ENCODE measurements at regions not wholly inside any gene's neighbourhood (a gene's known extent, or its start where the extent isn't known, plus 50 kb on each side); places are given as distances from the start of the nearest gene placed in this dataset.
"Not testable (repeated sequence)": the region's sequence is repeated elsewhere in the genome, so short reads cannot be mapped to it uniquely, and the experiment has no call there.

DNA sequence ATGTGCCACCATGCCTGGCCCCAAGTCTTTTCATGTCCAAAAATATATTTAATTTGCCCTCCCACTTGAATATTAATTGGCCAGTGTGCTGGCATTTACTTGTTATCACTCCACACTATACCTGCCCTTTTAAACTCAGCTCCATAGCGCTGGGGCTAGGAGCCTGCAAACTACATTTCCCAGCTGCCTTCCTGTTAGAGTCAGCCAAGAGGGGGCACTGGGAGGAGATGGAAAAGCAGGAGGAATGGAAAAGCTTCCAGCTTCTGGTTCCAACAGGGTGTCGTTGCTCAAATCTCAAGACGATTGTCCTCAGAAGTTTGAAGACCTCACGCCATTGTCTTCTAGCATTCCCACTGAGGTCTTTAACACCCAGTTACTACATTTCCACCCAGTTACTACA is 315.5 kb downstream of the BCOR start:
- no peaks in the 10 kb centered on the region for H3K9me2 ChIP-seq (replicated peaks; ENCODE audit: insufficient read depth, low read length)
- H3K79me2 ChIP-seq (ENCODE audit: low read length): no peaks in the 10 kb centered on the region
- H3K4me1 ChIP-seq (ENCODE audit: low read length): no peaks in the 10 kb centered on the region
- no peak overlapping the region for H3K27ac ChIP-seq (ENCODE audit: low read length)
- no peak for DNase-seq
- no peak overlapping the region for H3K4me3 ChIP-seq (ENCODE audit: low read length)
- no peaks in the 10 kb centered on the region for H3K36me3 ChIP-seq (ENCODE audit: insufficient read depth, low read length)
- no peak overlapping the region for H2AFZ ChIP-seq (ENCODE audit: low read length)
- no peaks in the 10 kb centered on the region for H3K9me3 ChIP-seq (ENCODE audit: low read length)
- H3K27me3 ChIP-seq (ENCODE audit: low read length): no peaks in the 10 kb centered on the region
- no peak overlapping the region for H3K4me2 ChIP-seq (ENCODE audit: low read depth, low read length, poor library complexity, severe bottlenecking)
- no peaks in the 10 kb centered on the region for H4K20me1 ChIP-seq (ENCODE audit: insufficient read depth, low read depth, low read length)
- no peak overlapping the region for H3K9ac ChIP-seq (ENCODE audit: low read length)

DNA sequence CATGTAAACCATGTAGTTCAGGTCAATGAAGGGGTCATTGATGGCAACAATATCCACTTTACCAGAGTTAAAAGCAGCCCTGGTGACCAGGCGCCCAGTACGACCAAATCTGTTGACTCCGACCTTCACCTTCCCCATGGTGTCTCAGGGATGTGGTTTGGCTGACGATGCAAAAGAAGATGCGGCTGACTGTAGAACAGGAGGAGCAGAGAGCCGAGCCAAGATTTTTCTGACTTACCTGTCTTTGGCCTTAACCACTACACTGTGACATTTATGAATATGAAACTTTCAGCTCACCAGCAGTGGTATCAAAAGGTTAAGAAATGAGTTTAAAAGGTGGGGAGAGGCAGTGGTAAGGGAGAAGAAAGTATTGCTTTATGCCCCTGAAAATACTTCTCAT is 309.8 kb downstream of the BCOR start:
- H3K27me3 ChIP-seq (ENCODE audit: low read length): no peaks in the 10 kb centered on the region
- H3K36me3 ChIP-seq (ENCODE audit: insufficient read depth, low read length): no peaks in the 10 kb centered on the region
- H3K9me3 ChIP-seq (ENCODE audit: low read length): no peaks in the 10 kb centered on the region
- H2AFZ ChIP-seq (ENCODE audit: low read length): no peak overlapping the region
- H3K4me2 ChIP-seq (ENCODE audit: low read depth, low read length, poor library complexity, severe bottlenecking): no peak overlapping the region
- no peaks in the 10 kb centered on the region for H3K4me1 ChIP-seq (ENCODE audit: low read length)
- no peak overlapping the region for H3K4me3 ChIP-seq (ENCODE audit: low read length)
- no peaks in the 10 kb centered on the region for H3K9me2 ChIP-seq (replicated peaks; ENCODE audit: insufficient read depth, low read length)
- no peak for DNase-seq
- no peaks in the 10 kb centered on the region for H4K20me1 ChIP-seq (ENCODE audit: insufficient read depth, low read depth, low read length)
- H3K9ac ChIP-seq (ENCODE audit: low read length): no peak overlapping the region
- no peak overlapping the region for H3K27ac ChIP-seq (ENCODE audit: low read length)
- H3K79me2 ChIP-seq (ENCODE audit: low read length): no peaks in the 10 kb centered on the region

DNA sequence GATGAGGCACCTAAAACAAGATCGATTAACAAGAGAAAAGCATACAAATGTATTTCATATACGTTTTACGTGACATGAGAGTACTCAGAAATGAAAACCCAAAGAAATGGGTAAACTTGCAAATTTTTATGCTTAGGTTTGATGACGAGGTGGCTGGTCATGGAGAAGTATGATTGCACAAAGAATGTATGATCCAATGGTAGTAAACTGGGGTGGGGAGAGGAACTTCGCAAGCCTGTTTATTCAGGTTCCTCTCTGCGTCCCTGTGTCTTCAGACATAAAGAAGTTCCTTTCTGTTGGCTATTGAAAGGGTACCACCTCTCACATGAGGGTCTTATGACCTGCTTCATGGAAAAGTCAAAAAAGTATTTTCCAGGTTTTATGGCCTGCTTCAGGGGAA is 309.2 kb downstream of the BCOR start:
- no peaks in the 10 kb centered on the region for H3K36me3 ChIP-seq (ENCODE audit: insufficient read depth, low read length)
- no peak overlapping the region for H3K4me3 ChIP-seq (ENCODE audit: low read length)
- no peaks in the 10 kb centered on the region for H3K27me3 ChIP-seq (ENCODE audit: low read length)
- no peaks in the 10 kb centered on the region for H3K9me3 ChIP-seq (ENCODE audit: low read length)
- no peaks in the 10 kb centered on the region for H3K4me1 ChIP-seq (ENCODE audit: low read length)
- H3K4me2 ChIP-seq (ENCODE audit: low read depth, low read length, poor library complexity, severe bottlenecking): no peak overlapping the region
- no peaks in the 10 kb centered on the region for H4K20me1 ChIP-seq (ENCODE audit: insufficient read depth, low read depth, low read length)
- no peak overlapping the region for H3K27ac ChIP-seq (ENCODE audit: low read length)
- no peak overlapping the region for H2AFZ ChIP-seq (ENCODE audit: low read length)
- no peak for DNase-seq
- H3K79me2 ChIP-seq (ENCODE audit: low read length): no peaks in the 10 kb centered on the region
- no peak overlapping the region for H3K9ac ChIP-seq (ENCODE audit: low read length)
- no peaks in the 10 kb centered on the region for H3K9me2 ChIP-seq (replicated peaks; ENCODE audit: insufficient read depth, low read length)

DNA sequence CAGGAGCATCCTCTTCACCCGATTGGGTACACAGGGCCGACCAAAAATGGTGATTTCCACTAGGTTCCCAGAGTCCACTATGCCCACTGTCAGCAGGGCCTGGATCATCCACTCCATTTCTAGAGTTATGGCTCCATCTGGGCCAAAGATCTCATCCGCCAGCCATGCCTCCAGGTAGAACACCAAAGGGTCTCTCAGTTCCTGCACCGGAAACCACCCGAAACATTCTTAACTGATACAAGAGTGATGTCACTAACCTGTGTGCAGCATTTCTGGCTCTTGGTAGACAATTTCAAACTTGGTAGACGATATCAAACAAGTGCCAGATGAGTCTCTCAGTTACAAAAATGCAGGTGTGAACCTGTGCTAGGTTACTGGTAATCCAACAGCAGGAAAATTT is 306.1 kb downstream of the BCOR start:
- H3K9me3 ChIP-seq (ENCODE audit: low read length): no peaks in the 10 kb centered on the region
- H3K36me3 ChIP-seq (ENCODE audit: insufficient read depth, low read length): no peaks in the 10 kb centered on the region
- no peak overlapping the region for H3K27ac ChIP-seq (ENCODE audit: low read length)
- no peaks in the 10 kb centered on the region for H4K20me1 ChIP-seq (ENCODE audit: insufficient read depth, low read depth, low read length)
- H3K4me2 ChIP-seq (ENCODE audit: low read depth, low read length, poor library complexity, severe bottlenecking): no peak overlapping the region
- DNase-seq: no peak
- no peak overlapping the region for H2AFZ ChIP-seq (ENCODE audit: low read length)
- H3K27me3 ChIP-seq (ENCODE audit: low read length): no peaks in the 10 kb centered on the region
- H3K9me2 ChIP-seq (replicated peaks; ENCODE audit: insufficient read depth, low read length): no peaks in the 10 kb centered on the region
- no peak overlapping the region for H3K9ac ChIP-seq (ENCODE audit: low read length)
- no peak overlapping the region for H3K4me3 ChIP-seq (ENCODE audit: low read length)
- H3K79me2 ChIP-seq (ENCODE audit: low read length): no peaks in the 10 kb centered on the region
- H3K4me1 ChIP-seq (ENCODE audit: low read length): no peaks in the 10 kb centered on the region

DNA sequence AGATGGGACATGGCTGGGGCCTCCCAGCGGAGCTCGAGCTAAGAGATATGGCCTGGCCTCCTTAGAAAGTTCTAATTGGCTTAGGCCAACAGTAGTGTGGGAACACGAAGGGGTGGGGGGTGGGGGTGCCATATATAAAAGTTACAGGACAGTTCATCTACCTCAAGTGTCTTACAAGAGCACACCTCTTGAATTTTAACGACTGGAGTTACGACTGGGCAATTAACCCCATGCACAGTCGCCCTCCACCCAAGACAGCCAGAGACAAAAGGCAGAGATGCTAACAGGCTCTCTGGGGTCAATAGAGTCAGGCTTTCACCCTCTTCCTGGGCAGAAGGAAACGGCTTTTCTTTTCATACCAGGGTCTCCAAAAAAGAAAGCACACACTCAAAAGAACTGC is 302.2 kb downstream of the BCOR start:
- no peaks in the 10 kb centered on the region for H3K9me3 ChIP-seq (ENCODE audit: low read length)
- no peaks in the 10 kb centered on the region for H3K4me1 ChIP-seq (ENCODE audit: low read length)
- H3K27ac ChIP-seq (ENCODE audit: low read length): no peak overlapping the region
- H3K27me3 ChIP-seq (ENCODE audit: low read length): no peaks in the 10 kb centered on the region
- H3K79me2 ChIP-seq (ENCODE audit: low read length): no peaks in the 10 kb centered on the region
- no peak overlapping the region for H3K9ac ChIP-seq (ENCODE audit: low read length)
- no peak overlapping the region for H2AFZ ChIP-seq (ENCODE audit: low read length)
- peak; percentile 17 for DNase-seq
- no peaks in the 10 kb centered on the region for H3K9me2 ChIP-seq (replicated peaks; ENCODE audit: insufficient read depth, low read length)
- no peaks in the 10 kb centered on the region for H4K20me1 ChIP-seq (ENCODE audit: insufficient read depth, low read depth, low read length)
- no peak overlapping the region for H3K4me3 ChIP-seq (ENCODE audit: low read length)
- H3K36me3 ChIP-seq (ENCODE audit: insufficient read depth, low read length): no peaks in the 10 kb centered on the region
- no peak overlapping the region for H3K4me2 ChIP-seq (ENCODE audit: low read depth, low read length, poor library complexity, severe bottlenecking)

DNA sequence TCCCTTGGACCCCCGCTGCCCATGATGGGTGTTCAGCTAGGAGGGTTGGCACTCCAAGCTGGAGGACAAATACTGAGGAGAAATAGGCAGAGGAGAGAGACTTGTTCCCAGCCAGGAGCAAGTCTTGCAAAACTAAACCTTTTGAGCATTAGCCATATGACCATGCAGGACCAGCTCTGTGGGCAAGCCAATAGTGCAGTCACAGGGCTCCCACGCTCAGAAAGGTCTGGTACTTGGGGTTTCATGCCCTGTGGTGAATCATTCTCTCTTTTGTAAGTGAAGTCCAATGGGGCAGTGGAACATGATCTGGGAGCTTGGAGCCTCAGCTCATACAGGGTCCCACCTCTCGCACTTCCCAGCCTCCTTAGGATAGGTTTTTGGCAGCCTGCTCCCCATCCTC is 300.9 kb downstream of the BCOR start:
- no peak overlapping the region for H3K27ac ChIP-seq (ENCODE audit: low read length)
- no peaks in the 10 kb centered on the region for H4K20me1 ChIP-seq (ENCODE audit: insufficient read depth, low read depth, low read length)
- H3K4me2 ChIP-seq (ENCODE audit: low read depth, low read length, poor library complexity, severe bottlenecking): no peak overlapping the region
- H2AFZ ChIP-seq (ENCODE audit: low read length): no peak overlapping the region
- no peaks in the 10 kb centered on the region for H3K9me2 ChIP-seq (replicated peaks; ENCODE audit: insufficient read depth, low read length)
- H3K4me3 ChIP-seq (ENCODE audit: low read length): no peak overlapping the region
- H3K9me3 ChIP-seq (ENCODE audit: low read length): no peaks in the 10 kb centered on the region
- no peaks in the 10 kb centered on the region for H3K79me2 ChIP-seq (ENCODE audit: low read length)
- H3K4me1 ChIP-seq (ENCODE audit: low read length): no peaks in the 10 kb centered on the region
- H3K36me3 ChIP-seq (ENCODE audit: insufficient read depth, low read length): no peaks in the 10 kb centered on the region
- no peaks in the 10 kb centered on the region for H3K27me3 ChIP-seq (ENCODE audit: low read length)
- DNase-seq: no peak
- H3K9ac ChIP-seq (ENCODE audit: low read length): no peak overlapping the region

DNA sequence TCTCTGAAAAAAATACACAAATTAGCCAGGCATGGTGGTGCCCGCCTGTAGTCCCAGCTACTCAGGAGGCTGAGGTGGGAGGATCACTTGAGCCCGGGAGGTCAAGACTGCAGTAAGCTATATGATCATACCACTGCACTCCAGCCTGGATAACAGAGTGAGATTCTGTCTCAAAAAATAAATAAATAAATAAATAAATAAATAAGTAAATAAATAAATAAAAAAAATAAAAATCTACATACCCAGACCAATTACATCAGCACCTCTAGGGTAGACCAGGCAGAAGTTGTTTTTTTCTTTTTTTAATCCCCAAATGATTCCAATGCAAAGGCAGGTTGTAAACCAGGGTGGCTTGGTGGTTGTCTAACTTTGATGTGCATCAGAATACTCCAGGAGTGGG is 299.3 kb downstream of the BCOR start:
- H3K27ac ChIP-seq (ENCODE audit: low read length); H3K9me2 ChIP-seq (replicated peaks; ENCODE audit: insufficient read depth, low read length); H3K4me1 ChIP-seq (ENCODE audit: low read length); H3K27me3 ChIP-seq (ENCODE audit: low read length); H3K9ac ChIP-seq (ENCODE audit: low read length); H3K9me3 ChIP-seq (ENCODE audit: low read length); H2AFZ ChIP-seq (ENCODE audit: low read length); H3K4me2 ChIP-seq (ENCODE audit: low read depth, low read length, poor library complexity, severe bottlenecking); DNase-seq; H3K4me3 ChIP-seq (ENCODE audit: low read length); H3K79me2 ChIP-seq (ENCODE audit: low read length); H3K36me3 ChIP-seq (ENCODE audit: insufficient read depth, low read length); H4K20me1 ChIP-seq (ENCODE audit: insufficient read depth, low read depth, low read length): not testable (repeated sequence)

DNA sequence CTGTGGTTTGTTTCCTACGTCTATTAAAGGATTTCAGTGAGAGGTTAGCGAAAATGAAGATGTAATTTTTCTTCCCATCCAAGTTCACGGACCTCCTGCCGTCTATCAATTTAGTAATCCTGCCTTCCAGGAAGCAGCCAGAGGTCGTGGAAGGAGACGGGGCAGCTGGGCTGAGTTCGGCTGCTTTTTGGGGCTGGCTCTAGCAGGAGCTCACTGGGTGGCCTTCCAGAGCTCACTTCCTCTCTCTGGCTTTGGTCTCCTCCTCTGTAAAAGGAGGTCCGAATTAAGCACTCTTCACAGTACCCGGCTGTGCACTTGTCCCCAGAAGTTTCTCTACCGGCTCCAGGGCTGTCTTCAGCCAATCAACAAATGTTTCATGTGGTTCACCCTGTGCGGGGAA is 295.4 kb downstream of the BCOR start:
- DNase-seq: no peak
- Histone ChIP-seq H3K79me2 (ENCODE audit: low read length) (no peaks in the 10 kb centered on the region), H3K4me1 (ENCODE audit: low read length) (no peaks in the 10 kb centered on the region), H3K36me3 (ENCODE audit: insufficient read depth, low read length) (no peaks in the 10 kb centered on the region), H4K20me1 (ENCODE audit: insufficient read depth, low read depth, low read length) (no peaks in the 10 kb centered on the region), H3K9me3 (ENCODE audit: low read length) (no peaks in the 10 kb centered on the region), H3K9me2 (replicated peaks; ENCODE audit: insufficient read depth, low read length) (no peaks in the 10 kb centered on the region), H3K4me3 (ENCODE audit: low read length) (no peak overlapping the region), H3K27me3 (ENCODE audit: low read length) (no peaks in the 10 kb centered on the region), H3K27ac (ENCODE audit: low read length) (no peak overlapping the region), H2AFZ (ENCODE audit: low read length) (no peak overlapping the region), H3K4me2 (ENCODE audit: low read depth, low read length, poor library complexity, severe bottlenecking) (no peak overlapping the region), H3K9ac (ENCODE audit: low read length) (no peak overlapping the region)

DNA sequence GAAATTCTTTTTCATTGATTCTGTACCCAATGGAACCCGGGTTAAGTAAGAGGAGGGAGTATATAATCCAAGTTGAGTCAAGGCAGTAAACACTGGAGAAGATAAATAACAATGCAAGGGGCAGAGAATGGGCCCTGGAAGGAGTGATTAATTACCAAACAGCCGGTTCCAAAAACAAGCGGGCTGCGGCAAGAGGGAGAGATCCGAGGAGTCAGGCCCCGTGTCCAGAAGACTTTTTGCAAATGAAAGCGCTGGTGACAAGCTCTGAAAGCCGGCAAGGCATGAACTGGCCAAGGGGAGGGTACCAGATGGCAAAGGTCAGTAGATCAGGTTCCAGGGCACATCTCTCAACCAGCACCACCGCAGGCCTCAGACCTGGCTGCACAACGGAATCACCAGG is 294.9 kb downstream of the BCOR start:
- Histone ChIP-seq H3K9ac (ENCODE audit: low read length) (no peak overlapping the region), H3K9me3 (ENCODE audit: low read length) (no peaks in the 10 kb centered on the region), H3K9me2 (replicated peaks; ENCODE audit: insufficient read depth, low read length) (no peaks in the 10 kb centered on the region), H3K4me3 (ENCODE audit: low read length) (no peak overlapping the region), H3K4me1 (ENCODE audit: low read length) (no peaks in the 10 kb centered on the region), H3K79me2 (ENCODE audit: low read length) (no peaks in the 10 kb centered on the region), H3K27ac (ENCODE audit: low read length) (no peak overlapping the region), H2AFZ (ENCODE audit: low read length) (no peak overlapping the region), H4K20me1 (ENCODE audit: insufficient read depth, low read depth, low read length) (no peaks in the 10 kb centered on the region), H3K27me3 (ENCODE audit: low read length) (no peaks in the 10 kb centered on the region), H3K4me2 (ENCODE audit: low read depth, low read length, poor library complexity, severe bottlenecking) (no peak overlapping the region), H3K36me3 (ENCODE audit: insufficient read depth, low read length) (no peaks in the 10 kb centered on the region)
- DNase-seq: no peak

Measured in Karpas-422 (cell line).